NT2/D1 (cell line): ENCODE measurements at regions not wholly inside any gene's neighbourhood (a gene's known extent, or its start where the extent isn't known, plus 50 kb on each side); places are given as distances from the start of the nearest gene placed in this dataset.

ENCODE experiments used
- SUZ12 ChIP-seq: IDR thresholded peaks from 2 replicates; pipeline ENCODE4 v1.6.1; 2011; ENCODE audit not compliant: insufficient read length, insufficient read depth; ENCODE audit errors: extremely low read depth
- YY1 ChIP-seq: IDR thresholded peaks from 2 replicates; pipeline ENCODE4 v1.6.1; 2011; ENCODE audit not compliant: insufficient read length, insufficient read depth
- ZNF274 ChIP-seq: IDR thresholded peaks from 2 replicates; pipeline ENCODE4 v1.6.1; 2011; ENCODE audit warnings: mild to moderate bottlenecking, low read depth, low read length

DNA sequence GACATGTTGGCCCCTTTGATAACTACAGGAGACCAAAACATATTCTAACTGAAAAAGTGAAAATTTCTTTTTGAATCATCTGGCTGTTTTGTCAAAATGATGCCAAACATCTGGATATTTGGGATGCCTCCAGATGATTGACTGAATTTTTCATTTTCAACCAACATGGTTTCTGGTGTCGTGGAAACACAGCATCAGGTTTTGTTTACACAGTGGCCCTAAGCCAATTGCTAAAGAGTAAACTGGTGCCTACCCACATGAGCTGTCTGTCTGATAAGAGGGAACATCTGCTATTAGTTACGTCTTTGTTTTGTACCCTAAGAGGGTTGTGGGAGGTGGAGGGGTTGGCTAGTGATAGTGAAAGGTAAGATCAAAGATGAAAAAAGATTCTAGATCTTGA lies 204.8 kb downstream of the KCNK2 start:
- TF ChIP-seq YY1 (no peak), ZNF274 (no peak), SUZ12 (no peak)
